ENCODE measurements at regions not wholly inside any gene's neighbourhood (a gene's known extent, or its start where the extent isn't known, plus 50 kb on each side); places are given as distances from the start of the nearest gene placed in this dataset.
"Not testable (repeated sequence)": the region's sequence is repeated elsewhere in the genome, so short reads cannot be mapped to it uniquely, and the experiment has no call there.

- not testable (repeated sequence) for DNase-seq
These were observed 952.1 kb upstream of the PRR20A start for GRCh38 chr13:56188582-56188981.

GRCh38 chr13:56189439-56189838 is 951.3 kb upstream of the PRR20A start:
- no peak for DNase-seq

GRCh38 chr13:56189978-56190377 is 950.7 kb upstream of the PRR20A start:
- DNase-seq = no peak

- no peak for DNase-seq
These were observed 942.4 kb upstream of the PRR20A start for GRCh38 chr13:56198350-56198749.

DNA sequence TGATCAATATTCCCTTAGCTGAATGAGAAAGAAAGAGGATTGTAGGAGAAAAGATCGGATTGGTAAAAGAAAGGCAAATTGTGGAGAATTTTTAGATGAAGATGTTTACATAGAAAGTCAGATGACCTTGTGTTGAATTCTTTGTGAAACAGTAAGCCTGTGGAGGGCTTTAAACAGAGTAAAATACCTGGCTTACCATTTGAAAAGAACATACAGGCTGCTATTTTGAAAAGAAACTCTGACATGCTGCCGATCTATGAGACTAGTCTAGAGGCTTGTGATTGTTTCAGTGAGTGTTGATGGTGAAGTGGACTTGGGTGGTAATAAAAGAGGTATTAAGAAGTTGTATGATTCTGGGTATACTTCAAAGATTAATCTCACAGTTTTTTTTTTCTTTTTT is 938.9 kb upstream of the PRR20A start:
- no peak for DNase-seq

DNA sequence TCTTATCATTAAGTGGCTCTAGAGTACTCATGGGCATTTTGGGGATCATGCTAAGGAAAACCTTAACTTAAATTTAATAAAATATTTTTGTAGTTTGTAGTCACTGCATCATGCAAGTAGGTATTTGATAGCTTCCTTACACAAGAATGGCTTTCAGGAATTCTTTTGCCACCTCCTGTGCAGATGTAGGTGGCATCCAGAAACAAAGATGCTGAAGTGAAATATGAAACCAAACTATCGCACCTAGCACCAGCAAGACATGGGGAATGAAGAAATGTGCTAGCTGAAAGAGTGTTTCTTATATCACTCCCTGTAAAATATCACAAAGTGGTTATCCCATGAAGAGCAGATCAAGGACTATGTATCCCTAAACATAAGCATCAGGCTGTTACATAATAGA is 924.5 kb upstream of the PRR20A start:
- no peak for DNase-seq

- no peak for DNase-seq
These were observed 893.0 kb upstream of the PRR20A start for GRCh38 chr13:56247692-56248091.

GRCh38 chr13:56271686-56272085 is 869.0 kb upstream of the PRR20A start:
- DNase-seq = no peak

GRCh38 chr13:56283262-56283828 is 857.4 kb upstream of the PRR20A start:
- DNase-seq = no peak

DNA sequence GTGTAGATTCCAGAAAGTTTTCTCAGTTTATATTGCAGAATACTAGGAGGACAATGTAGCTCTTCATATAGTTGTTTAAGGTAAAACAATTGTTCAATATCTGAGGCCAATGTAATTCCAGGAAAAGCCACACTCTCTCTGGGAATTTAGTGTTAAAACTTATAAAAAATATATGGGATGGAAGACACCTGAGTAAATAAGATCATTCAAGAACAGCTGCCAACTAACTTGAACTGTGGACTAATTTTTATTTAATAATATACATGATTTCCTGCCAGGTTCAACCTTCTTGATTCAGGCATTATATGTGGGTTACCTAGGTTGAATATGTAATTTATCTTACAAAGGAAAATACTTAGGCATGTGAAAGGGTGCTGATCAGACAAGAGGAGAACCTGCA is 841.1 kb upstream of the PRR20A start:
- DNase-seq = no peak

DNA sequence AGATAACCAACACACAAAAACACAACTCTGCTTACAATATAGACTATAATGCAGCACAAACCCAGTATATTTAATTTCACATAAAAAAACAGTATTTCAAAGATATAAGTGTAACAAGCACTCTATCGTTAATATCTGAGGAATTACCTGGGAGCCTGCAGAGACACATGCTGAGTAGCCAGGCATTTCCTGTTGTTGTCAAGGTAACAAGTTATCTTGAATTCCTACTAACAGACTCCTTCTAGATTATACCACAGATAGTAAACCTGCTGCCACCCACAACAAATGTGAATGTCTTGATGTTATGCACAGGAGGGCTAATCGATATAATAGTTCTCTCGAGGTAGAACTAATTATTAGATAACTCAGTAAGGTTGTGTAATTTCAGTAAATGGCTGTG is 826.0 kb upstream of the PRR20A start:
- DNase-seq = no peak

DNA sequence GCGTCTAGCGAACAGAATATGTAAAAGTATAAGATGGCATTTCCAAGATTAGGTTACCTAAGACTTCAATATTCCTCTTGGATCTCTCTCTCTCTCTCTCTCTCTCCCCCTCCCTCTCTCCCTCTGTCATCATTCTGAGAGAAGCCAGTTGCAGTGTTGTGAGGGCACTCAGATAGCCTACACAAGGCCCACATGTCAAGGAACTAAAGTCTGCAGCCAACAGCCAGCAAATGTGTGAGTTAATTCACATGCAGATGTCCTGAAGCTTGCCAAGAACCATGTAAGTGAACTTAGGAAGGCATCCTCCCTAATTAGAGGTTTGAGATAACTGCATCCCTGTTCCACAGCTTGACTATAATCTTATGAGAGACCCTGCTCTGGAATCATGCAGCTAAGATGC is 822.9 kb upstream of the PRR20A start:
- DNase-seq = no peak

DNA sequence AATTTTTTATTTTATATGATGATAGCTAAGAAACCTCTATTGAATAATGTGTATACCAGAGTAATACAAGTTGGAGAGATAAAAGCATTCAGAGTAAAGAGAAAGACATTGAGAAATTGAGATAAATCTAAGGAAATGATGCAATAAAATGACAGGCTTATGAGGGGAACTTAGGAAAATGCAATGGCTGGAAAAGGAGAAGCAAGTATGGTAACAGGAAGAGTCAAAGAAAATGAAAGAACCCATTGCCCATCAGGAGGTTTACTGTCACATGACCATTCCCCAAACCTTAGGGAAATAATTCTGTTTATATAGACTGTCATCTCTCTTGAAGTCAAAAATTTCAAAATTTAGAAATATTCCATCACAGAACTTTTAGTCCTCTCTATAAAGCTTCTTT is 808.0 kb upstream of the PRR20A start:
- no peak for DNase-seq

- no peak for DNase-seq
These were observed 804.9 kb upstream of the PRR20A start for GRCh38 chr13:56335775-56336174.

GRCh38 chr13:56338421-56338820 is 802.3 kb upstream of the PRR20A start:
- no peak for DNase-seq

DNA sequence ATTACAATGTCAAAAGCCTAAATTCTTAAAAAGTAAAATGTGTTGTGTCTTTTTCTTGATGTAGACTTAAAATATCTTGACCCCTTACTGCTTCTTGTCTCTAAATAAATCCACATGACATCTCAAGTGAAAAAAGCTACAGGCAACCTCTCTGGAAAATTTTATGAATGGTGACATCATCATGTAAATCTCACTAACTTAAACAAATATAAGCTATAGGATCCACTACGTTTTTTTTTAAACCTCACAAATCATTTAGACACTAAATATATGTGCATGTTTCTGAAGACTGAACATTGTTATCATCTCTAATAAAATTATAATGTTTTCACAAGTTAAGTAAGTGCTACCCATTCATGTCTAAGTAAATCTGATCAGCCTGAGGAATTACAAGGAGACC is 793.7 kb upstream of the PRR20A start:
- DNase-seq = no peak

DNA sequence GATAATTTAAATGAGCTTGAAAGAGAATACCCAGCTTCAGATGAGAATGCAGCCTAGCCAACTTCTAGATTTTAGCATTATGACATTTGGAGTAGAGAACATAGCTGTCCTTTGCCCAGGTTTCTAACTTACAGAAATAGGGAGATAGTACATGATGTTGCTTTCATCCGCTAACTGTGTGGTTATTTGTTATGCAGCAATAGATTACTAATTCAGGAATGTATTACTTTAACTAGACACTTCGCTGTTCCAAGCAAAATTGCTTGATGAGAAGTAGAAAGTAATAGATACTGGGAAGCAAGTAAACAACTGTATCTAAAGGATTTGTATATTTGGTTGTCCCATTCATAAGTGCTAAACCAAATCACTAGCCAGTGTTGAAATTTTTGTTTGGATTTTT is 790.9 kb upstream of the PRR20A start:
- DNase-seq = no peak

DNA sequence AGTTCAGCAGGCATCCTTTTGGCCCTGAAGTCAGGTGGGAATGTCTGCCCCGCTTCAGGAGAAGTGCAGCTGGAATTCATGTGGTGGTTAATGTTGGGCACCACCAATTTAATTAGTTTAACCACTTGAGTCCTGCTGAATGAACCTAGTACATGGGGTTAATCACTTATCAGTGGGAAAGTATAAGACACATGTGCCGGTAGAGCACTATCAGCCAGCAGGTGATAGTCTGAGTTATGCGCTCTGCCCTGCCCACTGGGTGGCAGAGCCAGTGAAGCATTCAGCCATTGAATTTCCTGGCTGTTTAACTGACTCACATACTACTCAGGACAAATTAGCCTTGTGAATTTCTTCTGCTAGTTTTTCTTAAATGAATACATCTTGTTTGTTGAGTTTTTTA is 789.7 kb upstream of the PRR20A start:
- no peak for DNase-seq

GRCh38 chr13:56352361-56352760 is 788.4 kb upstream of the PRR20A start:
- no peak for DNase-seq

DNA sequence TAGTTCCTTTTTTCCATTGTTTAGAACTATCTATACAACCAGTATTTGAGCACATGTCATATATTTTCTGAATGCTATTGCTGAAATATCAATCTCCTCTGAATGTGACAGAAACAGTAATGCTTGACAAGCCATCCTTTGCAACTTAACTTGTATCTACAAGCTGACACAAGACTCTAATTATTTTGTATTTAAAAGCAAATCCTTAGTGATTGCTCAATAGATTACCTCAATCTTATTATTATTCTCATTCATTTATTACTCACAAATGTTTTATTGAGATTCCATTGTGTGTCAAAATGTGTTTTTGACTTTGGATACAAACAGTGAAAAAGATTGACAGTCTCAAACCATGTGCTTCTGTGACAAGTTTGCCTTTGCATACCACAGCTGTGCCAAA is 787.8 kb upstream of the PRR20A start:
- no peak for DNase-seq

DNA sequence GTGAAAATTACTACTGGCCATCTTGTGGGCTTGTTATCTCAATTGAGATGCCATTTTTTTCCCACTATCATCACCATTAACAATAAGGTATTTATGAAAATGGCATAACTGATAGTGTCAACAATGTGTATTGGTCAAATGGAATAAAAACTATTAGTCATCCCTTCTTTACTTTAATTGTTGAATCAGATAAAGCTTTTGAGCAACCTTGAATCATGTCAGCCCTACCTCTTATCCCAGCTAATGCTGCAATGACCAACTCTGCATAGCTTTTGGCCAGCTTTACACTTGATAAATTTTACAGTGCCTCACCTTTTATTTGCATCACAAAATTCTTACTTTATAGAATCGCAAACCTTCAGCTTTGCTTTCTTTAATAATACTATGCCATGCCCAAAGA is 784.0 kb upstream of the PRR20A start:
- DNase-seq = no peak

GRCh38 chr13:56378566-56378965 is 762.2 kb upstream of the PRR20A start:
- DNase-seq = no peak

- DNase-seq = no peak
These were observed 747.2 kb upstream of the PRR20A start for GRCh38 chr13:56393549-56393948.

- no peak for DNase-seq
These were observed 744.4 kb upstream of the PRR20A start for GRCh38 chr13:56396318-56396717.

- no peak for DNase-seq
These were observed 739.9 kb upstream of the PRR20A start for GRCh38 chr13:56400774-56401173.
